ENCODE measurements at regions not wholly inside any gene's neighbourhood (a gene's known extent, or its start where the extent isn't known, plus 50 kb on each side); places are given as distances from the start of the nearest gene placed in this dataset.

- Mint-ChIP-seq H3K9me3 (peaks cover 9% of the 10 kb centered on the region), H3K36me3 (no peaks in the 10 kb centered on the region), H3K4me3 (peak overlapping the region; percentile 52), H3K4me1 (peaks cover 6% of the 10 kb centered on the region), H3K27me3 (ENCODE audit: low read depth) (peaks cover 10% of the 10 kb centered on the region; the same call in 1 of the 2 replicates), H3K27ac (no peak overlapping the region)
- ChIA-PET POLR2A (no interaction called here), CTCF (interaction anchor here (0.6 to 2.0 kb wide), 24 partner anchors 9 to 1045 kb away, joined by 3 to 43 read pairs (median 4); no protein-coding TSS in a partner anchor)
- DNase-seq (ENCODE audit: low spot score) = peak; percentile 88
- TF ChIP-seq E2F1 (CRISPR knock-in tag; IDR thresholded peaks at IDR 0.05) = no peak
- no peak for TF ChIP-seq AFF4 (CRISPR knock-in tag; IDR thresholded peaks at IDR 0.05; ENCODE audit: borderline replicate concordance)
- TF ChIP-seq ZNF671 (CRISPR knock-in tag; IDR thresholded peaks at IDR 0.05) = no peak
- no peak for TF ChIP-seq RELA (CRISPR knock-in tag; IDR thresholded peaks at IDR 0.05; ENCODE audit: borderline replicate concordance)
- no peak for TF ChIP-seq ERG (CRISPR knock-in tag; IDR thresholded peaks at IDR 0.05)
- no peak for TF ChIP-seq ATF2 (CRISPR knock-in tag; IDR thresholded peaks at IDR 0.05; ENCODE audit: borderline replicate concordance, low read depth)
- TF ChIP-seq ZNF281 (CRISPR knock-in tag; IDR thresholded peaks at IDR 0.05) = no peak
- peak; percentile 48 for TF ChIP-seq CTCF (IDR thresholded peaks at IDR 0.05)
- ATAC-seq = peak; percentile 96
Observed at GRCh38 chr22:34105461-34106062, 185.3 kb upstream of the LARGE1 start.

GRCh38 chr22:34108168-34108567 lies 187.9 kb upstream of the LARGE1 start:
- Mint-ChIP-seq H3K27me3 (ENCODE audit: low read depth) (peaks cover 6% of the 10 kb centered on the region; the same call in 1 of the 2 replicates), H3K27ac (no peak overlapping the region), H3K4me1 (peaks cover 6% of the 10 kb centered on the region), H3K4me3 (no peak overlapping the region), H3K36me3 (no peaks in the 10 kb centered on the region), H3K9me3 (no peaks in the 10 kb centered on the region)
- ChIA-PET CTCF (no interaction called here), POLR2A (no interaction called here)
- no peak for TF ChIP-seq KAT7 (CRISPR knock-in tag; IDR thresholded peaks at IDR 0.05; ENCODE audit: borderline replicate concordance)
- no peak for TF ChIP-seq ATF3 (CRISPR knock-in tag; conservative IDR thresholded peaks at IDR 0.05)
- TF ChIP-seq FOXP4 (CRISPR knock-in tag; IDR thresholded peaks at IDR 0.05) = no peak
- TF ChIP-seq NFATC4 (CRISPR knock-in tag; IDR thresholded peaks at IDR 0.05) = no peak
- no peak for TF ChIP-seq GRHL2 (CRISPR knock-in tag; IDR thresholded peaks at IDR 0.05; ENCODE audit: insufficient replicate concordance, severe bottlenecking)
- DNase-seq (ENCODE audit: low spot score) (no peak), ATAC-seq (no peak)

All from WTC11 (cell line).